ENCODE measurements at regions not wholly inside any gene's neighbourhood (a gene's known extent, or its start where the extent isn't known, plus 50 kb on each side); places are given as distances from the start of the nearest gene placed in this dataset.

DNA sequence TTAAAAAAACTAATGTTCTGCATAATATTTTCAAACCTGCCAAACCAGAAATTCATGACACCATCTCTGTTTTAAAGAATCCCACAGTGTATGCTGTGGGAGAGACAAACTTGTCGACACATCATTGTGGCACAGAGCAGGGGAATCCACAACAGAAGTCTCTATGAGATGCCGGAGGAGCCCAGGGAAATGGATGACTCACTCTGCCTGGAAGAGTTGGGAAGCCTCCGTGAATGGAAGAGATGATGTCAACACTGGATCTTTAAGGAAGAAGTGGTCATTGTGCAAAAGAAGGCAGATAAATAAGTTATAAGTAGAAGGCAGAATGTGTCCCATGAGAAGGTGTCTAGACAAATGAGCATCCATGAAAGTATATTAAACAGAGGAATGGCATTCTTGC, 595.1 kb downstream of the RAB28 start:
- no TSS peak for BruUV-seq (replicated peaks)
- no peak for DNase-seq (ENCODE audit: low spot score)
- no peak overlapping the region for H3K27ac ChIP-seq (ENCODE audit: low read depth, low read length, poor library complexity, severe bottlenecking)
- H3K4me3 ChIP-seq (ENCODE audit: low read depth, low read length, poor library complexity, severe bottlenecking): no peak overlapping the region
- no peaks in the 10 kb centered on the region for H3K36me3 ChIP-seq (ENCODE audit: insufficient read depth, low read length, poor library complexity, severe bottlenecking)
- ChIA-PET CTCF (no interaction called here), POLR2A (ENCODE audit: low non-redundant PET) (no interaction called here)
- intact Hi-C loops (cut with micrococcal nuclease; ENCODE audit: unreplicated experiment): no loop called here
- no peaks in the 10 kb centered on the region for H3K4me1 ChIP-seq (ENCODE audit: insufficient read depth, low read length, poor library complexity, severe bottlenecking)
- no peaks in the 10 kb centered on the region for H3K9me3 ChIP-seq (ENCODE audit: low read depth, low read length, poor library complexity, severe bottlenecking)
- H3K27me3 ChIP-seq (replicated peaks; ENCODE audit: insufficient read depth, low read depth, low read length, poor library complexity): no peaks in the 10 kb centered on the region
- no peak for TF ChIP-seq EZH2 (IDR thresholded peaks at IDR 0.05; ENCODE audit: borderline replicate concordance, low read depth, low read length, poor library complexity, severe bottlenecking)
- TF ChIP-seq, protein P1, sequence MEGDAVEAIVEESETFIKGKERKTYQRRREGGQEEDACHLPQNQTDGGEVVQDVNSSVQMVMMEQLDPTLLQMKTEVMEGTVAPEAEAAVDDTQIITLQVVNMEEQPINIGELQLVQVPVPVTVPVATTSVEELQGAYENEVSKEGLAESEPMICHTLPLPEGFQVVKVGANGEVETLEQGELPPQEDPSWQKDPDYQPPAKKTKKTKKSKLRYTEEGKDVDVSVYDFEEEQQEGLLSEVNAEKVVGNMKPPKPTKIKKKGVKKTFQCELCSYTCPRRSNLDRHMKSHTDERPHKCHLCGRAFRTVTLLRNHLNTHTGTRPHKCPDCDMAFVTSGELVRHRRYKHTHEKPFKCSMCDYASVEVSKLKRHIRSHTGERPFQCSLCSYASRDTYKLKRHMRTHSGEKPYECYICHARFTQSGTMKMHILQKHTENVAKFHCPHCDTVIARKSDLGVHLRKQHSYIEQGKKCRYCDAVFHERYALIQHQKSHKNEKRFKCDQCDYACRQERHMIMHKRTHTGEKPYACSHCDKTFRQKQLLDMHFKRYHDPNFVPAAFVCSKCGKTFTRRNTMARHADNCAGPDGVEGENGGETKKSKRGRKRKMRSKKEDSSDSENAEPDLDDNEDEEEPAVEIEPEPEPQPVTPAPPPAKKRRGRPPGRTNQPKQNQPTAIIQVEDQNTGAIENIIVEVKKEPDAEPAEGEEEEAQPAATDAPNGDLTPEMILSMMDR (conservative IDR thresholded peaks at IDR 0.05; ENCODE audit: low read depth, low read length): no peak

GRCh38 chr4:12884846-12885796, 599.0 kb downstream of the RAB28 start:
- CTCF ChIA-PET: no interaction called here
- Histone ChIP-seq H3K27ac (ENCODE audit: low read depth, low read length, poor library complexity, severe bottlenecking) (no peak overlapping the region), H3K4me1 (ENCODE audit: insufficient read depth, low read length, poor library complexity, severe bottlenecking) (no peaks in the 10 kb centered on the region), H3K36me3 (ENCODE audit: insufficient read depth, low read length, poor library complexity, severe bottlenecking) (no peaks in the 10 kb centered on the region), H3K27me3 (replicated peaks; ENCODE audit: insufficient read depth, low read depth, low read length, poor library complexity) (no peaks in the 10 kb centered on the region), H3K4me3 (ENCODE audit: low read depth, low read length, poor library complexity, severe bottlenecking) (no peak overlapping the region), H3K9me3 (ENCODE audit: low read depth, low read length, poor library complexity, severe bottlenecking) (no peaks in the 10 kb centered on the region)
- intact Hi-C loops (cut with micrococcal nuclease; ENCODE audit: unreplicated experiment): no loop called here
- no TSS peak for BruUV-seq (replicated peaks)
- TF ChIP-seq EZH2 (IDR thresholded peaks at IDR 0.05; ENCODE audit: borderline replicate concordance, low read depth, low read length, poor library complexity, severe bottlenecking): no peak
- TF ChIP-seq, protein P1 (conservative IDR thresholded peaks at IDR 0.05; ENCODE audit: low read depth, low read length): no peak
- DNase-seq (ENCODE audit: low spot score): no peak
- POLR2A ChIA-PET (ENCODE audit: low non-redundant PET): no interaction called here

GRCh38 chr4:12881945-12882584, 602.1 kb downstream of the RAB28 start:
- Histone ChIP-seq H3K27ac (ENCODE audit: low read depth, low read length, poor library complexity, severe bottlenecking) (no peak overlapping the region), H3K36me3 (ENCODE audit: insufficient read depth, low read length, poor library complexity, severe bottlenecking) (no peaks in the 10 kb centered on the region), H3K4me3 (ENCODE audit: low read depth, low read length, poor library complexity, severe bottlenecking) (no peak overlapping the region), H3K4me1 (ENCODE audit: insufficient read depth, low read length, poor library complexity, severe bottlenecking) (no peaks in the 10 kb centered on the region), H3K9me3 (ENCODE audit: low read depth, low read length, poor library complexity, severe bottlenecking) (no peaks in the 10 kb centered on the region), H3K27me3 (replicated peaks; ENCODE audit: insufficient read depth, low read depth, low read length, poor library complexity) (no peaks in the 10 kb centered on the region)
- DNase-seq (ENCODE audit: low spot score): no peak
- intact Hi-C loops (cut with micrococcal nuclease; ENCODE audit: unreplicated experiment): no loop called here
- CTCF ChIA-PET: no interaction called here
- BruUV-seq (replicated peaks): no TSS peak
- POLR2A ChIA-PET (ENCODE audit: low non-redundant PET): no interaction called here
- no peak for TF ChIP-seq EZH2 (IDR thresholded peaks at IDR 0.05; ENCODE audit: borderline replicate concordance, low read depth, low read length, poor library complexity, severe bottlenecking)
- TF ChIP-seq, protein P1 (conservative IDR thresholded peaks at IDR 0.05; ENCODE audit: low read depth, low read length): no peak

All from A673 (cell line).